Activated naive CD4-positive, alpha-beta T cell treated with anti-CD3 and anti-CD28 coated beads for 36 hours (primary cell): ENCODE measurements at regions not wholly inside any gene's neighbourhood (a gene's known extent, or its start where the extent isn't known, plus 50 kb on each side); places are given as distances from the start of the nearest gene placed in this dataset.

Experiments used
- CTCF ChIA-PET: fragments of 350-600 bp; sonication (Branson Sonifier 250); formaldehyde crosslinking; loops from one replicate; lab custom pipeline; 2021; ENCODE audit warnings: antibody characterized with exemption; lab: Charles Lee
- DNase-seq: peaks from one replicate; pipeline ENCODE4 v3.0.0-alpha.2; 2020
- H3K27ac Mint-ChIP-seq: one replicate; pipeline ENCODE4 v1.8.0; 2021; ENCODE audit warnings: mild to moderate bottlenecking, mixed read lengths
- H3K27me3 Mint-ChIP-seq: one replicate; pipeline ENCODE4 v1.8.0; 2021; ENCODE audit warnings: low read depth, mixed read lengths
- H3K36me3 Mint-ChIP-seq: one replicate; pipeline ENCODE4 v1.8.0; 2021; ENCODE audit warnings: low read depth, mixed read lengths
- H3K4me1 Mint-ChIP-seq: one replicate; pipeline ENCODE4 v1.8.0; 2021; ENCODE audit warnings: low read depth, mixed read lengths
- H3K4me3 Mint-ChIP-seq: one replicate; pipeline ENCODE4 v1.8.0; 2021; ENCODE audit warnings: mild to moderate bottlenecking, moderate library complexity, mixed read lengths
- H3K9me3 Mint-ChIP-seq: one replicate; pipeline ENCODE4 v1.8.0; 2021; ENCODE audit warnings: mixed read lengths
- intact Hi-C: fragments of 100-400 bp; cut with micrococcal nuclease; formaldehyde crosslinking; loops from one replicate; pipeline ENCODE4 v1.15.1; 2023

DNA sequence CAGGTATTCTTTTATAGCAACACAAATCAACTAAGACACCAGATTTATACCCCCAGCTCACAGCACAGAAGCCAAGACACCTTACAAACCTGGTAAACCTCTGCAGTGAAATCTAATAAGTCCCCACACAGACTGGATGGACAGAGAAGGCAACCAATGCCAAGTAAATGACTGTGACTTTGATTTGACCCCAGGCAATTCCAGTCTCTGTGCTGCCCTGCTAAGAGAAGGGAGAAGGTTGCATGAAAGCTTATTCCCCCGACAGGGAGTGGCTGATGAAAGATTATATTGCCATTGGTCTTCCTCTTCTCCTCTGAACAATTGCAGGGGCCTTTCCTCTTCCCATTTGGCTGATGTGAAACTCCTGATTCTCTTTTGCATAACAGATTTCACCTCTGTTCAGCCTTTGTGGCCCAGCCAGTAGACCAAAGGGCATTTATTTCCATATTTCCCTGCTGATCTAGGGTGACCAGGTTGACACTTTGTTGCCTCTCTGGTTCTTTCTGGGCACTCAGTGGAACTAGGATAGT lies 107.6 kb downstream of the ADRB2 start:
- Mint-ChIP-seq H3K36me3 (no peaks in the 10 kb centered on the region), H3K9me3 (no peaks in the 10 kb centered on the region), H3K4me3 (no peak overlapping the region), H3K4me1 (no peaks in the 10 kb centered on the region), H3K27ac (no peak overlapping the region), H3K27me3 (peaks cover 4% of the 10 kb centered on the region)
- no peak for DNase-seq
- intact Hi-C loops: no loop called here
- CTCF ChIA-PET: interaction anchor here (1.1 kb wide), 1 partner anchor 201 kb away, joined by 3 read pairs; no protein-coding TSS in a partner anchor

DNA sequence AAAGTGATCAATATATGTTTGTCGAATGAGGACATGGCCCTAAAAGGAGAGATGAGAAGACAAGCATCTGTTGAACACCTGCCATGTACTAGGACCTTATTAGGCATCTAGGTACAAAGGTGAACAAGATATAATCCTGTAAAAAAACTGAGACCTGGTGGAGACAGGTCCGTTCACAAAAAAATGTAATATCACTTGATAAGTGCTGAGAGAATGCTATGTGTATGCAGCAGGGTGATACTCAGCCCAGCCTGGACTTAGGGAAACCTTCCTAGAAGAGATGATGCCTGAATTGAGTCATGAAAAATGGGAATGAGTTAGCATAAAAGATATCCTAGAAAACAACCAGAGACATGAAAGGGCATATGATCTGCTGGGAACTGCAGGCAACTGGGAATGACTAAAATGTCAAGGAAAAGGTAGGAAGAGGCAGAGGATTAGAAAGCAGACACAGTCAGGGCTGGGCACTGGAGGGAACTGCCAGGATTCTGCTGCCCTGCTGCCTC lies 108.5 kb downstream of the ADRB2 start:
- intact Hi-C loops: no loop called here
- peaks cover 4% of the 10 kb centered on the region for H3K27me3 Mint-ChIP-seq
- H3K27ac Mint-ChIP-seq: no peak overlapping the region

DNA sequence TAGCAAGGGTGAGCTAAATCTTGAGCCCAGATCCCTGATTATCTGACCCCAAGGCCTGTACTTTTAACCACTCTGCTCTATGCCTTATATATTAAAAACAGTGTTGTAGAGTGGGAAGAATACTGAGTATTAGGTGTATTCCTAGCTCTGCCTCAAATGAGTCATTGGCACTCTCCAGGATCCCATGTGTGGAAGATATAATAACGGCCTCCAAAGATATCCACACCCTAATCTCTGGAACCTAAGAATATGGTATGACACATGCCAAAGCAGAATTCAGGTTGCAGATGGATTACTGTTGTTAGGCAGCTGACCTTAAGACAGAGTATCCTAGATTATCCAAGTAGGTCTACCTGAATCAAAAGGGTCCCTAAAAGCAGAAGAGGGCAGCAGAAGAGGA lies 110.8 kb downstream of the ADRB2 start:
- Mint-ChIP-seq H3K4me1 (no peaks in the 10 kb centered on the region), H3K9me3 (no peaks in the 10 kb centered on the region), H3K36me3 (no peaks in the 10 kb centered on the region), H3K4me3 (no peak overlapping the region), H3K27me3 (peaks cover 8% of the 10 kb centered on the region), H3K27ac (no peak overlapping the region)
- no peak for DNase-seq
- CTCF ChIA-PET: interaction anchor here (1.0 to 1.4 kb wide), 3 partner anchors 20 to 206 kb away, joined by 3 to 4 read pairs (median 3); no protein-coding TSS in a partner anchor
- intact Hi-C loops: no loop called here

More for the DNA sequence above, 108.5 kb downstream of the ADRB2 start:
- Mint-ChIP-seq H3K36me3 (no peaks in the 10 kb centered on the region), H3K4me1 (no peaks in the 10 kb centered on the region), H3K4me3 (no peak overlapping the region), H3K9me3 (no peaks in the 10 kb centered on the region)
- no peak for DNase-seq
- CTCF ChIA-PET: no interaction called here

DNA sequence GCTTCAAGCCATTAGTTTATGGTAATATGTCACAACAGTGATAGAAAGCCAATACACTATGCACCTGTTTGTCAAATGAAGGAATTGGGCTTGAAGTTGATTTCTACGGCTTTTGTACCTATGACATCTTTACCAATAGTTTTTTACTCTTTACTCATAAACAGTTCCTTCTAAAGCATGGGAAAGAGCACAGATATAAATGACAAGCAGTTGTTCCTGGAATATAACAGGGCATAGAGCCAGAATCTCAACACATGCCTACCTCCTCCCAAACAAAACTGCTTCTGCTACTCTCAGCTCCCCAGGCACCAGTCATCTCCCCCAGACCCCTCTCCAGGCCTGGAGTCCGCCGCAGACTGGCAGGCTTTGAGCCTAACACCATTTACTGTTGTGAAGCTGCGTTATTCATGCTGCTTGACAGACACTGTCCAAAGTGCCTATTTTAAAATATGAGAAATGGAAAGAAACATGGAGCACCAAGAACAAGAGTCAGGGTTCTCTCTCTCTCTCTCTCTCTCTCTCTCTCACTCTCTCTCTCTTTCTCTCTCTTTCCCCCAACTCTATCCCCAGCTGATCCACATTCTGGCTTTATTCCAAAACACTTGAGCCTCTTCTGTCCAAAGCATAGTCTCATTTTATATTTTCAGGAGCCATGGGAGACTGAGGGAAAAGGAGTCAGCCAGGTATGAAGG lies 111.6 kb downstream of the ADRB2 start:
- no peaks in the 10 kb centered on the region for H3K4me1 Mint-ChIP-seq
- no peak for DNase-seq
- H3K4me3 Mint-ChIP-seq: no peak overlapping the region
- H3K9me3 Mint-ChIP-seq: no peaks in the 10 kb centered on the region
- H3K36me3 Mint-ChIP-seq: no peaks in the 10 kb centered on the region
- intact Hi-C loops: no loop called here
- no peak overlapping the region for H3K27ac Mint-ChIP-seq
- H3K27me3 Mint-ChIP-seq: peaks cover 4% of the 10 kb centered on the region
- CTCF ChIA-PET: interaction anchor here (0.6 to 1.4 kb wide), 2 partner anchors 20 to 34 kb away, joined by 3 to 4 read pairs; no protein-coding TSS in a partner anchor

DNA sequence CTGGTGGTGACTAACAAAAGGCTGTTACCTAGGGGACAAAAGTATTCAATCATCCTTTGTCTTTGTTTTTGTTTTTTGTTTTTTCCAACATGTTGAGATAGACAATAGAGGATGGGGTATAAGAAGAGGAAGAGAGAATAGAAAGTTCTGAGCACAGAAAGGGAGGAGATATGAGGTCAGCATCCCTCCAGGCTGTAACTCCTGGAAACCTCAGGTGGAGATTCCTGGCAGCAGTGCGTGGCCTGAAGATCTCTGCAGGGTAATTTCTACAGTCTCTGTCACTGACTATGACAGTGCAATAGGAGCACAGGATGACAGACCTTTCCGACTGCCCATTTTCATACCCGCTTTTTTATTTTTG lies 112.1 kb downstream of the ADRB2 start:
- Mint-ChIP-seq H3K9me3 (no peaks in the 10 kb centered on the region), H3K27me3 (peaks cover 4% of the 10 kb centered on the region), H3K4me3 (no peak overlapping the region), H3K27ac (no peak overlapping the region), H3K4me1 (no peaks in the 10 kb centered on the region), H3K36me3 (no peaks in the 10 kb centered on the region)
- intact Hi-C loops: no loop called here
- DNase-seq: no peak
- CTCF ChIA-PET: interaction anchor here (0.6 to 1.4 kb wide), 2 partner anchors 19 to 34 kb away, joined by 3 to 4 read pairs; no protein-coding TSS in a partner anchor

DNA sequence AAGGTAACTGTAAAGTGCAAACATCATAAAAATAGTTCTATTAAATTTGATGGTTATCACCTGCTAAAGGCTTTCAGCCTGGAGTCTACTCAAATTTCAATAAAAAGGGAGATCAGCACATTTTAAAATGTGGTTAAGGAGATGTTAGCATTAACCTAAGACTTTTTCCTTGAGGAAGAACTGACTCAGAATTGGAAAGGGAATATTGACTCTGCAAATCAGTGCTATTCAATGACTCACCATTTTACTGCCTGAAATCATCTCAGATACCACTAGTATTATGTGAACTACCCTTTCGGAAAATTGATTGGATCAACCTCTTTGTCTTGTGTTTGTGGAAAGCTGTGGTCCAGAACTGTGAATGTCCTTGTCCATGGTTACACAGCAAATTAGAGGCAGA lies 113.3 kb downstream of the ADRB2 start:
- Mint-ChIP-seq H3K36me3 (no peaks in the 10 kb centered on the region), H3K4me1 (no peaks in the 10 kb centered on the region), H3K27me3 (peaks cover 4% of the 10 kb centered on the region), H3K4me3 (no peak overlapping the region), H3K9me3 (peaks cover under 1% of the 10 kb centered on the region), H3K27ac (no peak overlapping the region)
- no peak for DNase-seq
- CTCF ChIA-PET: interaction anchor here (1.1 kb wide), 1 partner anchor 18 kb away, joined by 3 read pairs; no protein-coding TSS in a partner anchor
- intact Hi-C loops: no loop called here

DNA sequence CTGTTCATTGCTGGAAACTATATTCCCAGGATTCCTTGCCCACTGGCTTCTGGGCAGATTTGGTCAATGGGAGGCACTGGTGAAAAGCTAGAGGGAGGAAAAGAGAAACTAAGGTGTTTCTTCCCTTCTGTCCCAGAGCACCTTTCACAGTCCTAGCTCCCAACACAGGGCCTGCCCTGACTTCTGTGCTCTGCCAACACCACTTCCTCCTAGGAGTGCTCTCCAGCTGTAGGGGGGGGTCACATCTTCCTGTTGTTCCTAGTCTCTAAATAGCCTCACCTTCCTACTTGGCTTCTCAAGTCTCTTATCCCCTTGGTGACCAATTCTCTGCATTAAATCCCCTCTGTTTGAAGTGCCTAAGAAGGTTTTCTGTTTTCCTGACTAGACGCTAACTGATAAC lies 115.4 kb downstream of the ADRB2 start:
- no peak overlapping the region for H3K27ac Mint-ChIP-seq
- DNase-seq: no peak
- H3K4me3 Mint-ChIP-seq: no peak overlapping the region
- H3K9me3 Mint-ChIP-seq: peaks cover 2% of the 10 kb centered on the region
- H3K27me3 Mint-ChIP-seq: peaks cover 4% of the 10 kb centered on the region
- no peaks in the 10 kb centered on the region for H3K4me1 Mint-ChIP-seq
- H3K36me3 Mint-ChIP-seq: no peaks in the 10 kb centered on the region
- CTCF ChIA-PET: interaction anchor here (0.7 to 0.8 kb wide), 2 partner anchors 211 to 212 kb away, joined by 3 read pairs; no protein-coding TSS in a partner anchor
- intact Hi-C loops: no loop called here

DNA sequence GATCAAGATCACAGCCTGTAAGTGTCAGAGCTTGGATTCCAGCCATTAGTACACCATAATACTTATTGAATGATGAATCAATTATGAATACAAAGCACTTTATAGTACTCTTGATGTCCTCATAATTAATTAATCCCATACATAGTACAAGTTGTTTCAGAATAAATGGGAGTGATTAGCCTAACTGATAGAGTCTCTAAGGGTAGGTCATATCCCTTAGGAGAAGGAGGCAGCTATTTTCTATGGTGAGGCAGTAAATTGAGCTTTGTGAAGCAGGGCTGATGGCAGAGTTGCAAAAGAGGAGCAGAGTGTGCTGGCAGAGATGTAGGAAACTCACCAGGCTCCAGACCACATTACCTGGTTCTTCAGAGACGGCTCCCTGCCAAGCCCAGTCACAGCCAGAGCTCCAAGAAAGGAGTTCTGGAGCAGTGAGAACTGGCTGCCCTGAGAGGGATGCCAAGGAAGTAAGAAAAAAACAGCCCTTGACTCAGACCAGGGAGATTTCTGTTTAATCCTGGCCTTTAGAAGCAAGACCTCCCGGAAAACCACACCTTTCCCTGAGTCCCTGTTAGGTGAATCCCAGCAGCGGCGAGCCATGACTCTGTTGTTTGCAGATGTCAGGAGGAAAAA lies 112.9 kb downstream of the SH3TC2 start:
- Mint-ChIP-seq H3K4me1 (no peaks in the 10 kb centered on the region), H3K4me3 (no peak overlapping the region), H3K36me3 (no peaks in the 10 kb centered on the region), H3K27me3 (no peaks in the 10 kb centered on the region), H3K27ac (no peak overlapping the region), H3K9me3 (no peaks in the 10 kb centered on the region)
- no peak for DNase-seq
- CTCF ChIA-PET: interaction anchor here (0.7 to 11.6 kb wide), 3 partner anchors 212 to 1284 kb away, joined by 3 to 227 read pairs (median 4); no protein-coding TSS in a partner anchor
- intact Hi-C loops: no loop called here

DNA sequence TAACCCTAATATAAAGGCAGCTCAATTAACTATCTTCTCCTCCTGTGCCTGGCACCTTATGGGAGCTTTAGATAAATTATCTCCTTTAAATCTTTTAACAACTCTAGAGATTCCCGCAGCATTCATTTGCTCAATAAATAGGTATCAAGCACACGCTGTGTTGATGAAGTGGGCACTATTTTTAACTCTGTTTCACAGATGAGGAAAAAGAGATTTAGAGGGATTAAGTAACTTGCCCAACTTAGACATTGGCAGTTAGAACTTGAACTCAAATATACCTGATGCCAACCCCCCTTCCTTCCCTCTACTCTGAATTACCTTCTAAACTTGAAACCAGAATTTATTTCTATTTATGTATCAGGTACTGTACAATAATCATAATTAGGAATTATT lies 112.4 kb downstream of the SH3TC2 start:
- Mint-ChIP-seq H3K4me3 (no peak overlapping the region), H3K36me3 (no peaks in the 10 kb centered on the region), H3K27ac (no peak overlapping the region), H3K27me3 (no peaks in the 10 kb centered on the region), H3K4me1 (no peaks in the 10 kb centered on the region), H3K9me3 (no peaks in the 10 kb centered on the region)
- DNase-seq: no peak
- intact Hi-C loops: no loop called here
- CTCF ChIA-PET: interaction anchor here (1.2 to 11.6 kb wide), 2 partner anchors 85 to 213 kb away, joined by 3 to 227 read pairs; no protein-coding TSS in a partner anchor

DNA sequence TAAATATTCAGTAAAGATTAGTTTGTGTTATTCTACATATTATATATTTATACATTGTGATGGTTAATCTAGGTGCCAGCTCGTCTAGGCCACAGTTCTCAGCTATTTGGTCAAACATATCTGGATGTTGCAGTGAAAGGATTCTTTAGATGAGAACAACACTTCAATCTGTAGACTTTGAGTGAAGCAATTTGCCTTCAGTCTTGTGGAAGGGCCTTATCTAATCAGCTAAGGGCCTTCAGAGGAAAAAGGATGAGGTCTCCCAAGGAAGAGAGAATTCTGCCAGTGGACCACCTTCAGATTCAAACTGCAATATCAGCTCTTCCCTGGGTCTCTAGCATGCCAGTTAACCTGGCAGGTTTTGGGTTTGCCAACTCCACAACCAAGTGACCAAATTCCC lies 112.0 kb downstream of the SH3TC2 start:
- Mint-ChIP-seq H3K9me3 (no peaks in the 10 kb centered on the region), H3K36me3 (no peaks in the 10 kb centered on the region), H3K27ac (no peak overlapping the region), H3K4me3 (no peak overlapping the region), H3K27me3 (no peaks in the 10 kb centered on the region), H3K4me1 (no peaks in the 10 kb centered on the region)
- intact Hi-C loops: no loop called here
- DNase-seq: no peak
- CTCF ChIA-PET: interaction anchor here (1.2 to 11.6 kb wide), 2 partner anchors 84 to 213 kb away, joined by 3 to 227 read pairs; no protein-coding TSS in a partner anchor

DNA sequence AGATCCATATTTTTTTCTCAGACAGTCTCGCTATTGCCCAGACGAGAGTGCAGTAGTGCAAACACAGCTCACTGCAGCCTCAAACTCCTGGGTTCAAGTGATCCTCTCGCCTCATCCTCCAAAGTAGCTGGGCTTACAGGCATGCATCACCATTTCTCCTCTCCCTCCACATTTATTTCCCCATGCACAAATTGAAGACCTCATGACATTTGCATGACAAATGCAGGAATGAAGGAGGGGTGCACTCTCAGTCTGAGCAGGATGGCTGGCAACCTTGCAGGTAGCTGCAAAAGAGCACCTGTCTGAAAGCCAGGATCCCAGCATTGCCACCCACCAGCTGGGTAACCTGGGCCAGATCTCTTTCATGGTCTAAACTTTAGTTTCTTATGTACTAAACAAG lies 111.2 kb downstream of the SH3TC2 start:
- Mint-ChIP-seq H3K4me1 (no peaks in the 10 kb centered on the region), H3K27me3 (no peaks in the 10 kb centered on the region), H3K4me3 (no peak overlapping the region), H3K36me3 (no peaks in the 10 kb centered on the region), H3K27ac (no peak overlapping the region), H3K9me3 (no peaks in the 10 kb centered on the region)
- intact Hi-C loops: no loop called here
- no peak for DNase-seq
- CTCF ChIA-PET: interaction anchor here (0.6 to 11.6 kb wide), 3 partner anchors 84 to 318 kb away, joined by 3 to 227 read pairs (median 5); no protein-coding TSS in a partner anchor
